HepG2 (cell line): ENCODE measurements at regions not wholly inside any gene's neighbourhood (a gene's known extent, or its start where the extent isn't known, plus 50 kb on each side); places are given as distances from the start of the nearest gene placed in this dataset.
A peak's percentile ranks its signal among the peaks of the same experiment; 100 is the strongest.

ENCODE experiments used
- ATF7-NPFF ChIP-seq: sonication (generic); formaldehyde crosslinking; IDR thresholded peaks from 2 replicates; pipeline ENCODE4 v1.8.1; 2023; ENCODE audit warnings: mild to moderate bottlenecking, low read depth, missing genetic modification reagents, moderate library complexity
- EP300 ChIP-seq, 3 experiments: sonication (generic) in 1 of 3; formaldehyde crosslinking in 1 of 3; IDR thresholded peaks; 2 replicates each; pipeline versions ENCODE4 v1.5.1 to v1.6.1; 2011 to 2020; ENCODE audit warnings: low read depth in 2 of 3, low read length in 2 of 3, borderline replicate concordance in 1 of 3, improper control_type of control experiment in 1 of 3, mild to moderate bottlenecking in 1 of 3, missing genetic modification reagents in 1 of 3, moderate library complexity in 1 of 3
- HNF4A ChIP-seq: sonication (generic); formaldehyde crosslinking; IDR thresholded peaks from 2 replicates; pipeline ENCODE4 v1.4.0; 2020; ENCODE audit warnings: missing genetic modification reagents
- NFKBIZ ChIP-seq: IDR thresholded peaks from 2 replicates; pipeline ENCODE4 v1.6.1; 2018; ENCODE audit warnings: missing genetic modification reagents, missing compliant biosample characterization
- NR1H2 ChIP-seq: sonication (generic); formaldehyde crosslinking; IDR thresholded peaks from 2 replicates; pipeline ENCODE4 v1.8.1; 2022; ENCODE audit warnings: low read depth, missing genetic modification reagents, borderline replicate concordance
- POGZ ChIP-seq: sonication (generic); formaldehyde crosslinking; IDR thresholded peaks from 2 replicates; pipeline ENCODE4 v1.4.0; 2020; ENCODE audit warnings: mild to moderate bottlenecking, missing genetic modification reagents
- RARA ChIP-seq: IDR thresholded peaks from 2 replicates; pipeline ENCODE4 v1.6.1; 2016; ENCODE audit warnings: missing genetic modification reagents, missing compliant biosample characterization
- RBM39 ChIP-seq: fragments of 200-400 bp; formaldehyde crosslinking; IDR thresholded peaks from one replicate; pipeline ENCODE4 v1.6.1; 2018; ENCODE audit warnings: antibody characterized with exemption, mild to moderate bottlenecking, low read depth, low read length; ENCODE audit not compliant: poor library complexity, severe bottlenecking
- TBX2 ChIP-seq: sonication (generic); formaldehyde crosslinking; IDR thresholded peaks from 2 replicates; pipeline ENCODE4 v1.5.0; 2020; ENCODE audit warnings: missing genetic modification reagents, mild to moderate bottlenecking, borderline replicate concordance
- ZFP41 ChIP-seq: sonication (generic); formaldehyde crosslinking; IDR thresholded peaks from 2 replicates; pipeline ENCODE4 v1.4.0; 2020; ENCODE audit warnings: mild to moderate bottlenecking, missing genetic modification reagents, borderline replicate concordance
- ZKSCAN8 ChIP-seq: IDR thresholded peaks from 2 replicates; pipeline ENCODE4 v1.6.1; 2016; ENCODE audit warnings: borderline replicate concordance, missing genetic modification reagents, missing compliant biosample characterization
- ZNF12 ChIP-seq: sonication (generic); formaldehyde crosslinking; IDR thresholded peaks from 2 replicates; pipeline ENCODE4 v1.5.0; 2020; ENCODE audit warnings: missing genetic modification reagents
- ZNF235 ChIP-seq: sonication (generic); formaldehyde crosslinking; IDR thresholded peaks from 2 replicates; pipeline ENCODE4 v1.8.1; 2023; ENCODE audit warnings: mild to moderate bottlenecking, missing genetic modification reagents, borderline replicate concordance
- ZNF496 ChIP-seq: sonication (generic); formaldehyde crosslinking; IDR thresholded peaks from 2 replicates; pipeline ENCODE4 v1.8.1; 2023; ENCODE audit warnings: mild to moderate bottlenecking, moderate library complexity, missing genetic modification reagents; ENCODE audit not compliant: insufficient replicate concordance
- ZNF556 ChIP-seq: sonication (generic); formaldehyde crosslinking; IDR thresholded peaks from 2 replicates; pipeline ENCODE4 v1.4.0; 2020; ENCODE audit warnings: mild to moderate bottlenecking, missing genetic modification reagents, borderline replicate concordance
- ZSCAN20 ChIP-seq: sonication (generic); formaldehyde crosslinking; IDR thresholded peaks from 2 replicates; pipeline ENCODE4 v1.4.0; 2020; ENCODE audit warnings: missing genetic modification reagents, mild to moderate bottlenecking, borderline replicate concordance
- TF ChIP-seq, protein P1 (sequence below): sonication (generic); formaldehyde crosslinking; IDR thresholded peaks from 2 replicates; pipeline ENCODE4 v1.8.0; 2022; ENCODE audit warnings: missing genetic modification reagents, mild to moderate bottlenecking, borderline replicate concordance
- TF ChIP-seq, protein P2 (sequence below): sonication (generic); formaldehyde crosslinking; IDR thresholded peaks from 2 replicates; pipeline ENCODE4 v1.4.0; 2020; ENCODE audit warnings: missing genetic modification reagents
- TF ChIP-seq, protein P3 (sequence below): IDR thresholded peaks from 2 replicates; pipeline ENCODE4 v1.4.0; 2020; ENCODE audit warnings: mild to moderate bottlenecking, missing genetic modification reagents
- TF ChIP-seq, protein P4 (sequence below): sonication (generic); formaldehyde crosslinking; IDR thresholded peaks from 2 replicates; pipeline ENCODE4 v1.5.1; 2020; ENCODE audit warnings: missing genetic modification reagents, mild to moderate bottlenecking, borderline replicate concordance

DNA sequence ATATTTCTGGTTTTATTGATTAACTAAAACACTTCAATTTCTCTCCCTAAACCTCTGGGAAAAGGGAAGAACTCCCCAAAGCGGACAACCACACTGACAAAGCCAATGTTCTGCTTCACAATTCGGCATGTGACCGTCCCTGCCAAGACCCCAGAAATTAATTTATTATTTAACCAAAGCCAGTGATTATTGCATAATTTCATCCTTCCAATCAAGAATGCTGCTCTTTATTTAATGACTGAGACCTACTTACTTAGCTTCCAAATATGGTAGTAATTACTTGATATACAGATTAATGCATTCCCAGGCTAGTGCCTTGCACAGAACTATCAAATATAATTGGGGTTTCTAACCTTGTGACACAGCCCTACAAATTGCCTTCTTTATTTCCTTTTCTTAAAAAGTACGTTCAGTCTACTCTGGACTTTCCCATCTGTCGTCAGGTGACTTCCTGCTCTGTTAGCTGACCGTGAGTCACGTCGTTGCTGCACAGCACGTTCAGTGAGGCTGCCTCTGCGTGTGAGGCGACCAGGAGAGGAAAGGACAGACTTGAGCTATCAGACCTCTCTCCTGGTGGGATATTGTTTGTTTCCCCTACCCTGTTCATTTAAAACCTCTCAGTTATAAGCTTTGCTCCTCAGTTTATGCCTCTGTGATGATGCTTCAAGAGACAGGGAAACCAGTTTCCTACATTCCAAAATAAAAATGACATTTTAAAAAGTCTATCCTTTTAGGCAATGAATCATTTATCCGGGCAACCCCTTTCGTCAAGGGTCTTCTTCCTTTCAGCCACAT, 55.7 kb upstream of the TNFAIP3 start (continued):
- TF ChIP-seq, protein P1, sequence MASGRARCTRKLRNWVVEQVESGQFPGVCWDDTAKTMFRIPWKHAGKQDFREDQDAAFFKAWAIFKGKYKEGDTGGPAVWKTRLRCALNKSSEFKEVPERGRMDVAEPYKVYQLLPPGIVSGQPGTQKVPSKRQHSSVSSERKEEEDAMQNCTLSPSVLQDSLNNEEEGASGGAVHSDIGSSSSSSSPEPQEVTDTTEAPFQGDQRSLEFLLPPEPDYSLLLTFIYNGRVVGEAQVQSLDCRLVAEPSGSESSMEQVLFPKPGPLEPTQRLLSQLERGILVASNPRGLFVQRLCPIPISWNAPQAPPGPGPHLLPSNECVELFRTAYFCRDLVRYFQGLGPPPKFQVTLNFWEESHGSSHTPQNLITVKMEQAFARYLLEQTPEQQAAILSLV (CRISPR knock-in tag): peak; percentile 76; the same call in 1 of the 2 replicates
- TF ChIP-seq ATF7-NPFF (CRISPR knock-in tag) (peak; percentile 79; the same call in 1 of the 2 replicates), RARA (CRISPR knock-in tag) (peak; percentile 83), ZNF12 (peak; percentile 88; the same call in 1 of the 2 replicates), EP300 (IDR thresholded peaks at IDR 0.05; ENCODE audit: low read depth in 2 of 2, low read length in 2 of 2) (peak in 1 of 2 experiments; percentile 58; a peak in 1 of 4 replicates), EP300 (CRISPR knock-in tag; IDR thresholded peaks at IDR 0.05; ENCODE audit: borderline replicate concordance) (peak; percentile 62; the same call in 1 of the 2 replicates), POGZ (CRISPR knock-in tag) (peak; percentile 92), ZFP41 (CRISPR knock-in tag) (no peak), HNF4A (CRISPR knock-in tag) (peak; percentile 60), TBX2 (CRISPR knock-in tag) (peak; percentile 81), ZNF496 (CRISPR knock-in tag) (no peak), ZNF556 (CRISPR knock-in tag) (peak; percentile 74; the same call in 1 of the 2 replicates), NR1H2 (CRISPR knock-in tag) (no peak), RBM39 (no peak), NFKBIZ (0 out of 2 replicates have a peak, but pooled peaks have one; percentile 67), ZNF235 (CRISPR knock-in tag) (no peak), ZSCAN20 (CRISPR knock-in tag) (0 out of 2 replicates have a peak, but pooled peaks have one; percentile 56), ZKSCAN8 (CRISPR knock-in tag) (0 out of 2 replicates have a peak, but pooled peaks have one; percentile 55)
- TF ChIP-seq, protein P2, sequence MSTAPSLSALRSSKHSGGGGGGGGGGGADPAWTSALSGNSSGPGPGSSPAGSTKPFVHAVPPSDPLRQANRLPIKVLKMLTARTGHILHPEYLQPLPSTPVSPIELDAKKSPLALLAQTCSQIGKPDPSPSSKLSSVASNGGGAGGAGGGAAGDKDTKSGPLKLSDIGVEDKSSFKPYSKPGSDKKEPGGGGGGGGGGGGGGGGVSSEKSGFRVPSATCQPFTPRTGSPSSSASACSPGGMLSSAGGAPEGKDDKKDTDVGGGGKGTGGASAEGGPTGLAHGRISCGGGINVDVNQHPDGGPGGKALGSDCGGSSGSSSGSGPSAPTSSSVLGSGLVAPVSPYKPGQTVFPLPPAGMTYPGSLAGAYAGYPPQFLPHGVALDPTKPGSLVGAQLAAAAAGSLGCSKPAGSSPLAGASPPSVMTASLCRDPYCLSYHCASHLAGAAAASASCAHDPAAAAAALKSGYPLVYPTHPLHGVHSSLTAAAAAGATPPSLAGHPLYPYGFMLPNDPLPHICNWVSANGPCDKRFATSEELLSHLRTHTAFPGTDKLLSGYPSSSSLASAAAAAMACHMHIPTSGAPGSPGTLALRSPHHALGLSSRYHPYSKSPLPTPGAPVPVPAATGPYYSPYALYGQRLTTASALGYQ (CRISPR knock-in tag): peak; percentile 84; the same call in 1 of the 2 replicates
- TF ChIP-seq, protein P3, sequence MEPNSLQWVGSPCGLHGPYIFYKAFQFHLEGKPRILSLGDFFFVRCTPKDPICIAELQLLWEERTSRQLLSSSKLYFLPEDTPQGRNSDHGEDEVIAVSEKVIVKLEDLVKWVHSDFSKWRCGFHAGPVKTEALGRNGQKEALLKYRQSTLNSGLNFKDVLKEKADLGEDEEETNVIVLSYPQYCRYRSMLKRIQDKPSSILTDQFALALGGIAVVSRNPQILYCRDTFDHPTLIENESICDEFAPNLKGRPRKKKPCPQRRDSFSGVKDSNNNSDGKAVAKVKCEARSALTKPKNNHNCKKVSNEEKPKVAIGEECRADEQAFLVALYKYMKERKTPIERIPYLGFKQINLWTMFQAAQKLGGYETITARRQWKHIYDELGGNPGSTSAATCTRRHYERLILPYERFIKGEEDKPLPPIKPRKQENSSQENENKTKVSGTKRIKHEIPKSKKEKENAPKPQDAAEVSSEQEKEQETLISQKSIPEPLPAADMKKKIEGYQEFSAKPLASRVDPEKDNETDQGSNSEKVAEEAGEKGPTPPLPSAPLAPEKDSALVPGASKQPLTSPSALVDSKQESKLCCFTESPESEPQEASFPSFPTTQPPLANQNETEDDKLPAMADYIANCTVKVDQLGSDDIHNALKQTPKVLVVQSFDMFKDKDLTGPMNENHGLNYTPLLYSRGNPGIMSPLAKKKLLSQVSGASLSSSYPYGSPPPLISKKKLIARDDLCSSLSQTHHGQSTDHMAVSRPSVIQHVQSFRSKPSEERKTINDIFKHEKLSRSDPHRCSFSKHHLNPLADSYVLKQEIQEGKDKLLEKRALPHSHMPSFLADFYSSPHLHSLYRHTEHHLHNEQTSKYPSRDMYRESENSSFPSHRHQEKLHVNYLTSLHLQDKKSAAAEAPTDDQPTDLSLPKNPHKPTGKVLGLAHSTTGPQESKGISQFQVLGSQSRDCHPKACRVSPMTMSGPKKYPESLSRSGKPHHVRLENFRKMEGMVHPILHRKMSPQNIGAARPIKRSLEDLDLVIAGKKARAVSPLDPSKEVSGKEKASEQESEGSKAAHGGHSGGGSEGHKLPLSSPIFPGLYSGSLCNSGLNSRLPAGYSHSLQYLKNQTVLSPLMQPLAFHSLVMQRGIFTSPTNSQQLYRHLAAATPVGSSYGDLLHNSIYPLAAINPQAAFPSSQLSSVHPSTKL (CRISPR knock-in tag): peak; percentile 97
- TF ChIP-seq, protein P4, sequence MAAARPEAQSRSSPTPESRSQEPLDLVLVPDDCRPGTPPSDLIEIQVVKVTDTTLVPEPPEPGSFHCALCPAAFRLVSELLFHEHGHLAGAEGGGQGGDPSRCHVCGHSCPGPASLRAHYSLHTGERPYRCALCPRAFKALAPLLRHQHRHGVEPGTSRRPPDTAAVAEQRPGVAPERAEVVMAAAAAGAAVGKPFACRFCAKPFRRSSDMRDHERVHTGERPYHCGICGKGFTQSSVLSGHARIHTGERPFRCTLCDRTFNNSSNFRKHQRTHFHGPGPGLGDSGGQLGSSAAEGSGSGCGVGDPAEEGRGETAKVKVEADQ: peak; percentile 21; the same call in 1 of the 2 replicates
